Activated gamma-delta T cell treated with anti-CD3 and anti-CD28 coated beads, Interleukin-2, amount 50 U/mL, for 16 hours (primary cell): ENCODE measurements at regions not wholly inside any gene's neighbourhood (a gene's known extent, or its start where the extent isn't known, plus 50 kb on each side); places are given as distances from the start of the nearest gene placed in this dataset.

ENCODE experiments used
- DNase-seq: peaks from one replicate; pipeline ENCODE4 v3.0.0-alpha.2; 2020; ENCODE audit warnings: low read depth

- DNase-seq: no peak
Measured at GRCh38 chr4:151939670-151940069, 178.9 kb upstream of the GATB start.

GRCh38 chr4:151935411-151935810 lies 174.6 kb upstream of the GATB start:
- DNase-seq: no peak

DNA sequence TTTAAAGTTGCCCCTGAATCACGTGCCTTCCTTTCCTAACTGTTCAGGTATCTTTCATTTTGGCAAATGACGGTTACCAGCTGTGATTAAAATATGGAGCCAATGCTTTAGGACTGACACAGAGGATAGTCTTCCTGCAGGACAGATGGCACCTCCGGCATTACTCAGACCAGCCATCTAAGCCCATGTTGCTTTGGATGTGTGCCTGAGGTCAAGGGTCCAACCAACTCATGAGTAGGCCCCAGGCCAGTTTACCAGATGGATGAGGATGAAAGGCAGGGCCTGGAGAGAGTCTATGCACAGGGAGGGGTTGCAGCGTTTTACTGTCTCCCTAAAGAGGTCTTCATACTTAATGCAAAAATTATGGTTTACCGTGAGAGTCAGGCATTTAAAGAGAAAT lies 174.0 kb upstream of the GATB start:
- DNase-seq: no peak

DNA sequence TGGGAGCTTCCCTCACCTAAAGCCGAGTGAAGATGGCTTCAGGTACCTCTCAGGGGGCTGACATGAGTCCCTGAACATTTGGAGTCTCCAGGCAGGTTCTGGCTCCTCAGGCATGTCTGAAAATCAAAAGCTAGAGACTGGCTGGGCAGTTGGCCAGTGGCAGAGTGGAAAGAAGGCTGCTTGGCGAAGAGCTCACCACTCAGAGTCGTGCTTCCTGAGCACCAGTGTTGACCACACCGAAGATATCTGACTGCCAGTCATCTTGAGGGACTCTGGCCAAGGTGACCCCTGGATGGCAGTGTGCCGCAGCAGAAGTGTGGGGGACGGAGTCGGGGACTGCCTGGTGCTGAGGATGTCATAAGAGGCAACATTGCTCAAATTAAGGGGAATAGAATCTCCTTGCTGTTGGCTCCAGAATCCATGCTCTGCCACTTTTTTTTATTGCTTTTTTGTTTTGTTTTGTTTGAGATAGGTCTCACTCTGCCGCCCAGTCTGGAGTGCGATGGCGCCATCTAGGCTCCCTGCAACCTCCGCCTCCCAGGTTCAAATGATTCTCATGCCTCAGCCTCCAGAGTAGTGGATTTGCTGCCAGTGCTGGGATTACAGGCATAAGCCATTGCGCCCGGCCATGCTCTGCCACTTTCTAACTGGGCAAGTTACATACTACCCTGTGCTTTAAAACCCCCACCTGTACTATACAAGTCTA lies 172.5 kb upstream of the GATB start:
- no peak for DNase-seq

GRCh38 chr4:151931563-151931962 lies 170.8 kb upstream of the GATB start:
- DNase-seq: no peak

DNA sequence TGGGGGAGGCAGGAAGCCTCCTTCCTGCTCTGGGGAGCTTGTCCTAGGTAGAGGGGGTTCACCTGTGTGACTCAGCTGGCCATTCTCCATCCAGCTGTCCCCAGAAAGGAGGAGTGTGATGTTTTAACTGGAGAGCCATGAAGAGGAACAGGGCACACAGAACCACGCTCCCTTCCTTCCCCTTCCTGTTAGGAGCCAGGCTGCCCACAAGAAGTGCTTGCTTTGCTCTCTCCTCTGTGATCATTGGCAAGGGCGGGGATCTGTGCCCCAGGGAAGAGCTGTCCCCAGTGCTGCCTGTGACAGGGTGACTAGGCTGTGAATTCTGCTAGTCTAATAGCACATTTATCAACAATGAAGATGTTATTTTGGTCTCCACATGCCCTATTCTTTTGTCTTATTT lies 169.6 kb upstream of the GATB start:
- no peak for DNase-seq

DNA sequence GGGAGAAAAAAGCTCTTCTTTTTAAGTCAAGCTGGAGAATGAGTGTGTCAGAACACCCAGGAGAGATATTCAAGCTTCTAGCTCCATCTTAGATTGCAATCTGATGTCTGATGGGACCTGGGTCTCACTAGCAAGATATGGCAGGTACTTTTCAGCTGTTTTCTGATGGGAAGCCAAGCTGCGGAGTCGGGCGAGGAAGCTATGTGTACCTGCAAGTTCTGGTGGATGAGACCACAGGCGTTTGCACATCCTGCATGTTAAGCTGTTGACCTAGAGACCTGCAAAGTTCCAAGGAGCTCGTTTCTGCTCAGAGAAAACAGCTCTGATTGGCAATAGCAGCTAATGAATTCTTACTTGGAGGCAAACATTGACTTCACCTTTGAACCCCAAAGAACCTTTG lies 167.3 kb upstream of the GATB start:
- DNase-seq: no peak

DNA sequence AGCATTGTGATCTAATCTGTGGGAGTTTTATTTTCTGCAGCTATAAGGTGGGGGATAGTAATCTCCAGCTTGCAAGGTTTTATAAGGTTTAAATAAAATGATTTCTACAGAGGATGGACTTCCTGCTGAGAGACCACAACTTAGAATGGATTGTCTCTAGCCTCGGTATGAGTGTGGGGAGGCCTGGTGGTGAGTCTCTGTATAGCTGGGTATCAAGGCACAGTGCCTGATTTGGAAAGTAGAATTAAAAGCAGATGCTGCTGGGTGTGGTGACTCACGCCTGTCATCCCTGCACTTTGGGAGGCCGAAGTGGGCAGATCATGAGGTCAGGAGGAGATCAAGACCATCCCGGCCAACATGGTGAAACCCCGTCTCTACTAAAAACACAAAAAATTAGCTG lies 162.0 kb upstream of the GATB start:
- DNase-seq: no peak

DNA sequence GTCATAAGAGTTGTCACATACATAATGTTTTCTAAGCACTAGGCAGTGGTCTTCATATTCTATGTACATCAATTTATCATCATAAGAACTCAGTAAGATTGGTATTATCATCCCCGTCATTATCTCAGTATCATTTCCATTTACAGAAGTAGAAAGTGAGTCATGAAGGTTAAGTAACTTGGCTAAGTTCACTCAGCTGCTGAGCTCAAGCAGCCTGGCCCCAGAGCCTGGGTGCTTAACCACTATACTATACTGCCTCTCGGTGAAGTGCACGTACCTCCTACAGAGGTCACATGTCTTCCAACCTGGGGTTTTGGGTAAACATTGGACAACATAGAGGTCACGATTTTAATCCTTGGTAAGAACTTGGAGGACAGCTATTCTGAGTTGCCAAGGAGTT lies 161.5 kb upstream of the GATB start:
- no peak for DNase-seq

GRCh38 chr4:151921811-151922210 lies 161.0 kb upstream of the GATB start:
- no peak for DNase-seq

DNA sequence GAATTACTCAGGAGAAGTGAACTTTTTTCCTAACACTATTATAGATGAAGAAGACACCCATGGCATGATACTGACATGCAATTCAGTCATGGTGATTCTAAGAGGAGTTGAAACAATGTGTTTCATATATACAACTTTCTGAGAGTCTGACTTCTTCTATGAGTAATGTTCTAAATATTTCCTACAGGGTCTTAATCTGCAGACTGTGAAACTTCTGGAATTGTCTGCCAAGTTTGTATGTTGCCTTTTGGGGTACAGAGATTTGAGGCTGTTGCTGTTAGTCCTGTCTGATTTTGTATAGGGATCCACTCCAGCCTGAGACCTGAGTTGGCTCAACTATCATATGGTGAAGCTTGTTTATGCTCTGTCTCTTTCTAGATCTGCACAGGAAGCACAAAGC lies 160.6 kb upstream of the GATB start:
- DNase-seq: no peak

DNA sequence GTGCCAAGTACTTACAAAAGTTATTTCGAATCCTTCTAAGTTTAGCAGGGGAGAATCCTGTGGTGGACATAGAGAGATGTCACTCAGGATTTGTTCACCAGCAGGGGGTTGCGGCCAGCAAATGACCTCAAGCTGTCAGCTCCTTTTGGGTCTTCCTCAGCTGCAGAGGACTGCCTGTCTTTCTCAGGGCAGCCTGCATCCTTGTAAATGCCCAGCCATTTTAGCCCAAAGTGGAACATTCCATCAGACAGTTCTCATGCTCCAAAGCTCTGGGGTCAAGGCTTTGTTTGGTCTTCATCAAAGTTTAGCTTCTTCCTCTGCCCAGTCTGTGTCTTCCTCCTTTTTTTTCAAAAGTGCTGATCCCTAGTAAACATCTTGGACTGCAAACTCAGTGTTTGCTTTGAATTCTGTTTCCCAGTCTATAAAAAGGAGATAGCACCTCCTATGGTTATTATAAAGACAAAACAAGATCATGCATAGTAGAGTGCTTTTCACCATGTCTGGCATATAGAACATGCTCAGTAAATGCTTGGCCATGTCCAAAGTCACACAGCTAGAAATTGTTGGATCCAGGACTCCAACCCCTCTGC lies 156.4 kb upstream of the GATB start:
- no peak for DNase-seq

DNA sequence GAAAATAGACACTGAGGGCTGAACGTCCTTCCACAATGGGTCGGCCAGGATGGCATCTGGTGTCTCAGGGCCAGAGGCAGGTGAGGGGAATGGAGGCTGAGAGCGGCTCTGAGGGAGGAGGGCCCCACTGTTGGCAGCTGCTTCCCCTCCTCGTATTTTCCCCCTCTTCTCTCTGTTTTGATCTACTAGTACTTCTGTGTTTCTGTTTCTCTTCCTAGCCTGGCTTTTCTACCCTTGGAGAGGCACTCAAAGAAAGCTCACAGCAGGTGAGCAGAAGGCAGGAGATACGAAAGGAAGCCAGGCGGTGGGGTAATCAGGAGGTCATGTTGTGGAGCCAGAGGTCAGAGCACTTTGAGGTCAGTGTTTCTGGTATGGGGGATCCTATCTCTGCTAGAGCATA lies 151.8 kb upstream of the GATB start:
- DNase-seq: no peak

DNA sequence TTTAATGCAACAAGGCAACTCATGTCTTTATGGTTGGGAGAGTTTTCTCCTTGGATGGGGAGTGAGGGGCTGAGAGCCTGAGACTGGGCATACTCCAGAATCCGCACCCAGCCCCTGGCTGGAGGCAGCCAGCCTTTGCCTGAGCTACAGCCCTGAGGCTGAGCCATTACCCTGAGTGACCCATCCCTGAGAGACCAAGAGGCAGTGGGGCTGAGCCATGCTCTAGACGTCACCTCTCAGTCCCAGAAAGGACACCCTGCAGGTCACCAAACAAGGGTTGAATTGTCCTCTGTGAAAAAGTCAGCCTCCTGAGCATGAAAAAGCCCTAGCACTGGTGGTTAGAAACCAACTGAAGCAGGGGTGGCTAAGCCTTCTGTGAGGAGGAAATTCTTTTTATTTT lies 151.2 kb upstream of the GATB start:
- no peak for DNase-seq

DNA sequence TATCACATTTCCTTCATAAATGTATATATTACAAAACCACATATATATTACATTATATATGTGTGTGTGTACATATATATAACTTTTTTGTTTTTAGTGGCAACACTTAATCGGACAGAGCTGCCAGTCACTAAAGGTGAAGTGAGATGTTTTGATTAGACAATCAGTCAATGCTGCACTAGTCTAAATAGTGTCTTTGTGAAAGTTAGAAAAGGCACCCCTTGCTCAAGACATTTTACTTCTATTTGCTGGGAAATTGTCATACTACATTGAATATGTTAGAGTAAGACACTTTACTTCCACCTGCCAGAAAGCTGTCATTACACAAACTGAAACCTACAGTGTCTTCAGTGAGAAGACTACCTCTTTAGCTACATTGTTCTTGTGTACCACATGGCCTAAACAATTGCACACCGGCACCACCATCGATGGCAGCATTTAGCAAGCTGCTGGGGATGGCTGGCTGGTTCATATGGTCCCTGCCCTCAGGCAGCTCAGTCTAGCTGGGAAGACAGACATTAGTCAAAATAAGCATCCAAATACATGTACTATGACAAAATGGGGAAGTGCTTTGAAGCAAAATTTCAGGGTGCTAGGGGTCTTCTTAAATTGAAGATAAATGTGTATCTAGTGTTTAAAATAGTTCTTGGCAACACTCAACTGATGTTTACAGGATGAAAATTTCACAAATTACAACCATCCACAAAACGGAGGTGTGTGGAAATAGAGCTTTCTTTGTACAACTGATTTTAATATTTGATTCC lies 148.1 kb upstream of the GATB start:
- no peak for DNase-seq

- DNase-seq: no peak
Measured at GRCh38 chr4:151908201-151908600, 147.4 kb upstream of the GATB start.

- no peak for DNase-seq
Measured at GRCh38 chr4:151906438-151906837, 145.6 kb upstream of the GATB start.

DNA sequence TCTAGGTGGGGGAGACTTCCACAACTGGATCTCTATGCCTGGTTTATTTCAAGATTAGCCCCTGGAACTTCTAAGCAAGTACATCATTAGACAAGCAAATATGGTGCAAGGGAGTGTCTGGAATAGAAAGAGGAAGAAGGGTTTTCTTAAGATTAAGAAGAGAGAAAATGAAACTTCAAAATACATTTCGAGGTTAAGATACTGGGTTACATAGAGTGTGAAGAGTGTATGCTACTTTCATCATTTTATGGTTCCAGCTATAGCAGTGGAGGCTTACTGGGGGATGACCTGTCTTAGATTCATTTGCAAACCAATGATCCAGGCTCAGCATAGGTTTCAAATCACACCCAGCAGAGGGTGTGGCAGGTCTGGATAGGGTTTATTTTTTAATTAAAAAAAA lies 144.4 kb upstream of the GATB start:
- no peak for DNase-seq

- DNase-seq: no peak
Measured at GRCh38 chr4:151901631-151902030, 140.8 kb upstream of the GATB start.

DNA sequence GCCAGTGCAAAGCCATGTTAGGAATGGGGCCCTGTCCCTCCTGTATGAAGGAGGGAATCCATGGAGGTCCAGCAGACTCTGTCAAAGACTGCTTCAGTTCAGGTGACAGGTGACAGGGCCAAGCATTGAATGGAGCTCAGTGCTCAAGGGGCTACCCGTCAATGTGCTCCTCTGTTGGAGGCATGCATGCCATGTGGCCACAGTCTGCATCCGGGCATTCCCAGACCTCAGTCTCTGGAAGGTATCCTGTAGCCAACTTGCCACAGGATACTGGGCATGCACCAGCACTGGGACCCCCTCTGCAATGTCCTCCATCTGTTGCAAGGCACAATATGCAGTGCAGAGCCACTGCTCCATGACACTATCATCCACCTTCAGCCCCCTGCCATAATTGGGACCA lies 136.1 kb upstream of the GATB start:
- DNase-seq: no peak

- DNase-seq: no peak
Measured at GRCh38 chr4:151895671-151896070, 134.9 kb upstream of the GATB start.

- DNase-seq: no peak
Measured at GRCh38 chr4:151894246-151894645, 133.4 kb upstream of the GATB start.

DNA sequence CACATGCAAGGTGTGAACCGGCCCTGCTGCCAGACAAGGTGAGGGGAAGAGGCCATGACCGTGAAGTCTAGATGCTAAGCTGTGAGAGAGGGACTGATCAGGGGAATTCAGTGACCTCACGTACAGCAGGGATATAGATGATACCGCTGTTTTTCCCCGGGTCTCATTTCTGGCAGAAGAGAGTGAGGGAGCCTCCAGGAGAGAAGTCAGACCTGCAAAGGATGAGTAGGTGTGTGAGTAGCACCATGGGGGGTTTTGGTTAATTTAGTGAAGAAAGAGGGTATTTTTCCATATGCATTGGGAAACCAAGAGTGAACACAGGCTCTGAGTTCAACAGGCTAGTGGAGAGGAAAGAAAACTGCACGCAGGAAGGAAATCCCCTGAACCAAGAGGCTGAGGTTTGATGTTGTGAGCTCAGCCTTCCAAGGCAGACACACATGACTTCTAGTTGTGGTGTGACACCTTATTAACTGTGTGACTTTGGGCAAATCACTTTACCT lies 127.6 kb upstream of the GATB start:
- DNase-seq: no peak
